ENCODE measurements at regions not wholly inside any gene's neighbourhood (a gene's known extent, or its start where the extent isn't known, plus 50 kb on each side); places are given as distances from the start of the nearest gene placed in this dataset.

DNA sequence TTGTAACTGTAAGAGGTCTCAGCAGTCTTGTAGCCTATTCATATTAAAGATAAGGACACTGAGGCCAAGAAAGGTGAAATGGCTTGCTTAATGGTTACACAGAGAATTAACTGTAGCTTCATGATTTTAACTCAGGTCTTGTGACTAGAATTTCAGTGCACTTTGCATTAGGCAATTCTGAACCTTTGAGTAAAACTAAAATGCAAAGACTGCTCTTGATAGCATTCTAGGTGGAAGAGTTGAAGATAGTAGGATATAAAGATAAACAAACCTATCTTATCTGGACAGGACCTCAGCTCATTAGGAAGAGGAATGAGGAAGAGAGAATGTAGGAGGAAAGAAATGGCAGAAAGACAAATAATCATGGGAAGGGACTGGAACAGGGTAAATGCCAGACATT is 68.6 kb upstream of the RGL1 start:
- TF ChIP-seq, protein P1, sequence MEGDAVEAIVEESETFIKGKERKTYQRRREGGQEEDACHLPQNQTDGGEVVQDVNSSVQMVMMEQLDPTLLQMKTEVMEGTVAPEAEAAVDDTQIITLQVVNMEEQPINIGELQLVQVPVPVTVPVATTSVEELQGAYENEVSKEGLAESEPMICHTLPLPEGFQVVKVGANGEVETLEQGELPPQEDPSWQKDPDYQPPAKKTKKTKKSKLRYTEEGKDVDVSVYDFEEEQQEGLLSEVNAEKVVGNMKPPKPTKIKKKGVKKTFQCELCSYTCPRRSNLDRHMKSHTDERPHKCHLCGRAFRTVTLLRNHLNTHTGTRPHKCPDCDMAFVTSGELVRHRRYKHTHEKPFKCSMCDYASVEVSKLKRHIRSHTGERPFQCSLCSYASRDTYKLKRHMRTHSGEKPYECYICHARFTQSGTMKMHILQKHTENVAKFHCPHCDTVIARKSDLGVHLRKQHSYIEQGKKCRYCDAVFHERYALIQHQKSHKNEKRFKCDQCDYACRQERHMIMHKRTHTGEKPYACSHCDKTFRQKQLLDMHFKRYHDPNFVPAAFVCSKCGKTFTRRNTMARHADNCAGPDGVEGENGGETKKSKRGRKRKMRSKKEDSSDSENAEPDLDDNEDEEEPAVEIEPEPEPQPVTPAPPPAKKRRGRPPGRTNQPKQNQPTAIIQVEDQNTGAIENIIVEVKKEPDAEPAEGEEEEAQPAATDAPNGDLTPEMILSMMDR (IDR thresholded peaks at IDR 0.05): no peak
- ATAC-seq: no peak
- intact Hi-C loops (cut with DNase I, micrococcal nuclease): no loop called here

DNA sequence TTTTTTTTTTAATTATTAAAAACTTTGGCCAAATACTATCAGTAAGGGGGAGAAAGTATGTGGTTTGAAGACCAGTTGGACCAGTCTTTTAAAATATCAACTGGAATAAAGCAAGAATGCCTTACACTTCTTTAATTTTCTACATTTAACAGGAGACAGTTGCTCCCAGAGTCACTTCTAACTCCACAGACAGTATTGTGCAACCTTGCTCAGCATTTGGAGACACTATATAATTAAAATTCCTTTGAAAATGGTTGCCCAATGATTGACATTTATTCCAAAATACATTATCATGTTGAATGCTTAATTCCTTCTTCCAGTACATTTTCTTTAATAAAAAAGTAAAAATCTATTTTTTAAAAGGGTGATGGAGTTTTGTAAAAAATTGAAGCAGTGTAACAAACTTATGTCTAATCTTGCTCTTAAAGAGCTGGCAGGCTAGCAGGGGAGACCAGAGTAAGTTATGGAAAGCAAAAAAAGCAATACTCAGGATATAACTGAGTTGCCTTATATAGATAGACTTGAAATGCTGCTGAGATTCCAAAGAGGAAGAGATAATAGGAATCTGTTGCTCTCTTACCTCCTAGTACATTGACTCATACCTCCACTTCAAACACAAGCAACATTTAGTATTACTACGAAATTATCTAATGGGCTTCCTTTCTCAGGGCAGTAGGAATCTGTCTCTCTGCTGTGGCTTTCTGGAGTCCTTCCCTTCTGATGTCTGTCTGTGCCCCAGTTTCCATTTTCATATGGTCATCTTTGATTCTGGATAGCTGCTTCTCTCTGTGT is 69.7 kb upstream of the RGL1 start:
- no peak for DNase-seq
- Histone ChIP-seq H3K4me1 (ENCODE audit: low read depth) (no peaks in the 10 kb centered on the region), H3K4me3 (no peak overlapping the region), H3K36me3 (ENCODE audit: low read depth) (no peaks in the 10 kb centered on the region), H3K9me3 (no peaks in the 10 kb centered on the region)
- intact Hi-C loops (cut with DNase I, micrococcal nuclease): no loop called here
- no peak for ATAC-seq
- TF ChIP-seq, protein P1 (IDR thresholded peaks at IDR 0.05): no peak

More for the DNA sequence above, 68.6 kb upstream of the RGL1 start:
- no peaks in the 10 kb centered on the region for H3K9me3 ChIP-seq
- no peaks in the 10 kb centered on the region for H3K4me1 ChIP-seq (ENCODE audit: low read depth)
- no peaks in the 10 kb centered on the region for H3K36me3 ChIP-seq (ENCODE audit: low read depth)
- no peak for DNase-seq
- H3K4me3 ChIP-seq: no peak overlapping the region

DNA sequence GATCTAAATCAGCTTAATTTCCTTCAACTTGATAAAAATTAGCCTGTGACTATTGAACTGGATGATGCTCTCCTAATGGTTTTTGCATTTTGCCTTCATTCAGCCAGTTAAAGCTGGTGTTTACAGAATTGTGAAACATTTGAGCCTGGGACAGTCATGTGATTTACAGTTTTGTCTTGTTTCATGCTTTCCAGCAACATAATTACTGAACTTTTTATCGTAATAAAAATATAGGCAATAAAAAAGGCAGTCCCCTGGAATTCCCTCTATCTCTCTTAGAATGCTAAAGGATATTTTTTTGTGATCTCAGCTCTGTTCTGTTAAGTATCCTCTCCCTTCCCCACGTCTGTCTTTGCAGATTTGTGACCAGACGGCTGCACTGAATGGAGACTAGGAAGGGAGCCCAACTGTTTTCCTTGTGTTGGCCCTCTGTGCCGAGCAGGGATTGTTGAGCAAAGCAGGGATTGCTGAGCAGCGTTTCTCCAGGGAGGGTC is 70.3 kb upstream of the RGL1 start:
- ATAC-seq: no peak
- intact Hi-C loops (cut with DNase I, micrococcal nuclease): no loop called here
- Histone ChIP-seq H3K4me1 (ENCODE audit: low read depth) (no peaks in the 10 kb centered on the region), H3K4me3 (no peak overlapping the region), H3K9me3 (no peaks in the 10 kb centered on the region), H3K36me3 (ENCODE audit: low read depth) (no peaks in the 10 kb centered on the region)
- TF ChIP-seq, protein P1 (IDR thresholded peaks at IDR 0.05): no peak
- peak in 1 of 3 donors; percentile 19 for DNase-seq

DNA sequence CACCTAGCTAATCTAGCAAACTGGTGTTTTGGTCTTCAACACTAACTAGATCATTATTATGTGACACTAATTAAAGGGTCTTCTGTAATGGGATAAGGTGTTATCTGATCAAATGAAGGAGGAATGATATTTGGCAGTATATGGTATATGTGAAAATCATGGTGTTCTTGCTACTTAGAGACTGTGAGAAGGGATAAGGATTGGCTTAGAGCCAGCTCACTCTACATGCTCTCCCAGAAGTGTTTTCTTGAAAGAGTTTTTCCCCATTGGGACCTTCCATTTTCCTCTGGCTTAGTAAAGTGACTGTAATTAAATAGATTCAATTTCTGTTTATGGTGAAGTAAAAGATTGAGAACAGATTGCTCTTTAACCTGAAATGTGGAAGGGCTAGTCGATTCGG is 71.2 kb upstream of the RGL1 start:
- H3K4me1 ChIP-seq (ENCODE audit: low read depth): no peaks in the 10 kb centered on the region
- no peak for ATAC-seq
- H3K36me3 ChIP-seq (ENCODE audit: low read depth): no peaks in the 10 kb centered on the region
- DNase-seq: no peak
- intact Hi-C loops (cut with DNase I, micrococcal nuclease): no loop called here
- no peak overlapping the region for H3K4me3 ChIP-seq
- TF ChIP-seq, protein P1 (IDR thresholded peaks at IDR 0.05): no peak
- no peaks in the 10 kb centered on the region for H3K9me3 ChIP-seq

DNA sequence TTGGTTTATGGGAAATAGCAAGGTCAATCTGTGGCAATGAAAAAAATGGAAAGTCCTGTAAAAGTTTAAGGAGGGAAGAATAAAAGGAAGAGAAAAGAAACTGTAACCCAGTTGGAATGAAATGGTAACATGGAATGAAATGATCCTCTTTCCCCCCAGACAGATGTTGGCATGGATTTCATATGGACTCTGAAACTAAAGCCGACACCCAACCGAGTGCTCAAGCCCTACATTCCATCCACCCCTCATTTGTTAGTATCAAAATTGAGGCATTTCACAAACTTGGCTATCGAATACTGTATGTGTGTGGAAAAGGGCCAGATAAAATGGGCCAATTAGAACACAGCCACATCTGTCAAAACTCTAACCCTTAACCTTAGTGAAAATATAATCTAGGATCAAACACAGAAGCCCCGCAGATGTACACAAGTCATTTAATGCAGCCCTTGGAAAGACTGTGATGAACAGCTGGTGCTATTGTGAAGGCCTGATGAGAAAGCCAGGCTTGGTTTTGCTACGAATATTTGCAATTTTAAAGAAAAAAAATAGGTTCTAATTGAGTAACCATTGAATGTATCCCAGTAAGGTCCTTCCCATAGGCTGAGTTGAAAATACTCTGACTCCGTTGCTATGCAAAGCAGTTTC is 72.6 kb upstream of the RGL1 start:
- Histone ChIP-seq H3K4me1 (ENCODE audit: low read depth) (no peaks in the 10 kb centered on the region), H3K4me3 (no peak overlapping the region), H3K36me3 (ENCODE audit: low read depth) (no peaks in the 10 kb centered on the region), H3K9me3 (no peaks in the 10 kb centered on the region)
- ATAC-seq (no peak), DNase-seq (no peak)
- TF ChIP-seq, protein P1 (IDR thresholded peaks at IDR 0.05): no peak
- intact Hi-C loops (cut with DNase I, micrococcal nuclease): no loop called here

Data from mucosa of descending colon (tissue), 3 donors.